Ovary (tissue), 3 donors: ENCODE measurements at regions not wholly inside any gene's neighbourhood (a gene's known extent, or its start where the extent isn't known, plus 50 kb on each side); places are given as distances from the start of the nearest gene placed in this dataset.

Experiments
- POLR2A ChIP-seq: fragments of 450-650 bp; IDR thresholded peaks from one replicate; pipeline ENCODE4 v1.6.1; 2017; ENCODE audit warnings: antibody characterized with exemption, mild to moderate bottlenecking, moderate library complexity
- TF ChIP-seq, protein P1 (sequence below), 3 donors: fragments of 450-650 bp in 2 of 3; fragments of 200-600 bp in 1 of 3; IDR thresholded peaks; one replicate each; pipeline versions ENCODE4 v1.5.1 to v1.8.0; 2016 to 2022; ENCODE audit warnings: antibody characterized with exemption in 3 of 3, mild to moderate bottlenecking in 1 of 3
- donor health status: DM: no; HTN: no; CAD: no.

DNA sequence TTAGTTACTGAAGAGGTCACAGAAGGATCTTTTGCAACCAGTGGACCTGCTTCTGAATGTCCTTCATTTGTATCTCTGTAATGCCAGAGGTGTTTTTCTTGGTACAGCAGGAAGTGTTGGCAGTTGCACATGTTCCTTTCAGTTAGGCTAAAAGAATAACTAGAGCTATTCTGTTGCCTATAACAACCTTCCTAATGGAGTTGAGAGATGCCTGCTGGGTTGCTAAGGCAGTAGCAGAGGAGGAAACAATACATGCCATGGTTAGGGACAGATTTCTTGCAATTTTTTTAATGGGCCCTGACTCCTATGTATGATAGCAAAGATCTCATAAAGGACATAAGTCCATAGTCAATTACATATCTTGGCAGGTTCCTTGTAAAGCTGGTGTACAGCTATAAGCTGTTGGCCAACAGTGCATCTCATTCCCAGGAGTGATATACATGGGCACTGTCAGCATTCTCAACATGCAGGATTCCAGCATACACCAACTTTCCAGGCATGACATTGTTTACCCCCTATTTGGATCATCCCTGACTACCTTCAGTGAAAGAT, 556.6 kb downstream of the CCER1 start:
- TF ChIP-seq, protein P1, sequence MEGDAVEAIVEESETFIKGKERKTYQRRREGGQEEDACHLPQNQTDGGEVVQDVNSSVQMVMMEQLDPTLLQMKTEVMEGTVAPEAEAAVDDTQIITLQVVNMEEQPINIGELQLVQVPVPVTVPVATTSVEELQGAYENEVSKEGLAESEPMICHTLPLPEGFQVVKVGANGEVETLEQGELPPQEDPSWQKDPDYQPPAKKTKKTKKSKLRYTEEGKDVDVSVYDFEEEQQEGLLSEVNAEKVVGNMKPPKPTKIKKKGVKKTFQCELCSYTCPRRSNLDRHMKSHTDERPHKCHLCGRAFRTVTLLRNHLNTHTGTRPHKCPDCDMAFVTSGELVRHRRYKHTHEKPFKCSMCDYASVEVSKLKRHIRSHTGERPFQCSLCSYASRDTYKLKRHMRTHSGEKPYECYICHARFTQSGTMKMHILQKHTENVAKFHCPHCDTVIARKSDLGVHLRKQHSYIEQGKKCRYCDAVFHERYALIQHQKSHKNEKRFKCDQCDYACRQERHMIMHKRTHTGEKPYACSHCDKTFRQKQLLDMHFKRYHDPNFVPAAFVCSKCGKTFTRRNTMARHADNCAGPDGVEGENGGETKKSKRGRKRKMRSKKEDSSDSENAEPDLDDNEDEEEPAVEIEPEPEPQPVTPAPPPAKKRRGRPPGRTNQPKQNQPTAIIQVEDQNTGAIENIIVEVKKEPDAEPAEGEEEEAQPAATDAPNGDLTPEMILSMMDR (IDR thresholded peaks at IDR 0.05): no peak
- TF ChIP-seq POLR2A: no peak
